ENCODE measurements at regions not wholly inside any gene's neighbourhood (a gene's known extent, or its start where the extent isn't known, plus 50 kb on each side); places are given as distances from the start of the nearest gene placed in this dataset.

- ChIA-PET CTCF (no interaction called here), POLR2A (ENCODE audit: unreplicated experiment) (no interaction called here)
- intact Hi-C loops (cut with micrococcal nuclease; ENCODE audit: unreplicated experiment), result no loop called here
These were observed 222.2 kb upstream of the PDZRN3 start for GRCh38 chr3:73846951-73847350.

GRCh38 chr3:73839032-73839431 lies 214.3 kb upstream of the PDZRN3 start:
- Histone ChIP-seq H3K27me3 (ENCODE audit: insufficient read depth, low read depth) (no peaks in the 10 kb centered on the region), H3K27ac (no peak overlapping the region), H3K9me2 (ENCODE audit: insufficient read depth) (no peaks in the 10 kb centered on the region), H3K4me2 (no peak overlapping the region), H3K79me2 (ENCODE audit: low read depth) (no peaks in the 10 kb centered on the region), H3K4me3 (no peak overlapping the region), H2AFZ (no peak overlapping the region), H3K36me3 (ENCODE audit: low read depth) (no peaks in the 10 kb centered on the region), H3K4me1 (replicated peaks; ENCODE audit: insufficient read depth) (no peaks in the 10 kb centered on the region), H3F3A (ENCODE audit: insufficient read depth, low read depth) (no peaks in the 10 kb centered on the region), H4K20me1 (ENCODE audit: insufficient read depth) (no peaks in the 10 kb centered on the region), H3K9me3 (ENCODE audit: insufficient read depth, low read depth) (no peaks in the 10 kb centered on the region)
- BruUV-seq (replicated peaks), result no TSS peak
- no peak for DNase-seq
- ChIA-PET POLR2A (ENCODE audit: unreplicated experiment) (no interaction called here), CTCF (no interaction called here)
- no peak for TF ChIP-seq EZH2 (IDR thresholded peaks at IDR 0.05; ENCODE audit: low read depth)
- TF ChIP-seq CTCF (conservative IDR thresholded peaks at IDR 0.05), result no peak
- intact Hi-C loops (cut with micrococcal nuclease; ENCODE audit: unreplicated experiment), result no loop called here

More at GRCh38 chr3:73846951-73847350, 222.2 kb upstream of the PDZRN3 start:
- Histone ChIP-seq H3K9me3 (ENCODE audit: insufficient read depth, low read depth) (no peaks in the 10 kb centered on the region), H3K4me3 (no peak overlapping the region), H3K27ac (no peak overlapping the region), H3K4me1 (replicated peaks; ENCODE audit: insufficient read depth) (no peaks in the 10 kb centered on the region), H4K20me1 (ENCODE audit: insufficient read depth) (no peaks in the 10 kb centered on the region), H3K9me2 (ENCODE audit: insufficient read depth) (no peaks in the 10 kb centered on the region), H3K79me2 (ENCODE audit: low read depth) (no peaks in the 10 kb centered on the region), H2AFZ (no peak overlapping the region), H3K27me3 (ENCODE audit: insufficient read depth, low read depth) (no peaks in the 10 kb centered on the region), H3K36me3 (ENCODE audit: low read depth) (no peaks in the 10 kb centered on the region), H3F3A (ENCODE audit: insufficient read depth, low read depth) (no peaks in the 10 kb centered on the region), H3K4me2 (no peak overlapping the region)
- TF ChIP-seq CTCF (conservative IDR thresholded peaks at IDR 0.05), result no peak
- no peak for TF ChIP-seq EZH2 (IDR thresholded peaks at IDR 0.05; ENCODE audit: low read depth)
- DNase-seq, result no peak
- no TSS peak for BruUV-seq (replicated peaks)

GRCh38 chr3:73835945-73836344 lies 211.2 kb upstream of the PDZRN3 start:
- no peaks in the 10 kb centered on the region for H3K27me3 ChIP-seq (ENCODE audit: insufficient read depth, low read depth)
- H3F3A ChIP-seq (ENCODE audit: insufficient read depth, low read depth), result no peaks in the 10 kb centered on the region
- TF ChIP-seq CTCF (conservative IDR thresholded peaks at IDR 0.05) (no peak), EZH2 (IDR thresholded peaks at IDR 0.05; ENCODE audit: low read depth) (no peak)
- H3K9me2 ChIP-seq (ENCODE audit: insufficient read depth), result no peaks in the 10 kb centered on the region
- H3K36me3 ChIP-seq (ENCODE audit: low read depth), result no peaks in the 10 kb centered on the region
- CTCF ChIA-PET, result no interaction called here
- no peak overlapping the region for H3K27ac ChIP-seq
- no peak overlapping the region for H2AFZ ChIP-seq
- H3K4me2 ChIP-seq, result no peak overlapping the region
- no peaks in the 10 kb centered on the region for H3K4me1 ChIP-seq (replicated peaks; ENCODE audit: insufficient read depth)
- POLR2A ChIA-PET (ENCODE audit: unreplicated experiment), result no interaction called here
- BruUV-seq (replicated peaks), result no TSS peak
- no peaks in the 10 kb centered on the region for H4K20me1 ChIP-seq (ENCODE audit: insufficient read depth)
- H3K9me3 ChIP-seq (ENCODE audit: insufficient read depth, low read depth), result no peaks in the 10 kb centered on the region
- no peak for DNase-seq
- no peaks in the 10 kb centered on the region for H3K79me2 ChIP-seq (ENCODE audit: low read depth)
- intact Hi-C loops (cut with micrococcal nuclease; ENCODE audit: unreplicated experiment), result no loop called here
- H3K4me3 ChIP-seq, result no peak overlapping the region

All from PC-9 (cell line).